GM18873 (cell line): ENCODE measurements at regions not wholly inside any gene's neighbourhood (a gene's known extent, or its start where the extent isn't known, plus 50 kb on each side); places are given as distances from the start of the nearest gene placed in this dataset.
"Not testable (repeated sequence)": the region's sequence is repeated elsewhere in the genome, so short reads cannot be mapped to it uniquely, and the experiment has no call there.

Experiments
- ATAC-seq: cut with Tn5 transposase; IDR thresholded peaks from one replicate; pipeline ENCODE4 v1.9.1; 2021; ENCODE audit warnings: mild to moderate bottlenecking, moderate library complexity, moderate number of reproducible peaks; ENCODE audit not compliant: unreplicated experiment, low FRiP score

- ATAC-seq, result no peak
Observed at GRCh38 chr10:17538941-17539340, 78.2 kb downstream of the HACD1 start.

DNA sequence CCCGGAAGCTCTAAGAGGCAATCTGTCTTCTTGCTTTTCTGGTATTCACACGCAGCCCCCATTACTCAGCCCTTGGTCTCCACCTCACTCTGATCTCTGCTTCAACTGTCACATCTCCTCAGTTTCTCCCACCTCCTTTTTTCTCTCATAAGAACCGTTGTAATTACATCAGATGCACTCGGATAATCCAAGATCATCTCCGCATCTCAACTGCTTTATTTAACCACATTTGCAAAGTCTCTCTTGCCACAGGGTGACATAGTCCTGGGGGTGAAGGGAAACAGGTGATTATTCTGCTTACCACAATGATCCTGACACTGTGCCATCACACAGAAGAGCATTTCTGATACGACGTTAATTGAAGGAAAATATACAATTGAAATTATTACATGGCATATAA lies 79.9 kb downstream of the HACD1 start:
- no peak for ATAC-seq

GRCh38 chr10:17536221-17536620 lies 81.0 kb downstream of the HACD1 start:
- ATAC-seq, result no peak

DNA sequence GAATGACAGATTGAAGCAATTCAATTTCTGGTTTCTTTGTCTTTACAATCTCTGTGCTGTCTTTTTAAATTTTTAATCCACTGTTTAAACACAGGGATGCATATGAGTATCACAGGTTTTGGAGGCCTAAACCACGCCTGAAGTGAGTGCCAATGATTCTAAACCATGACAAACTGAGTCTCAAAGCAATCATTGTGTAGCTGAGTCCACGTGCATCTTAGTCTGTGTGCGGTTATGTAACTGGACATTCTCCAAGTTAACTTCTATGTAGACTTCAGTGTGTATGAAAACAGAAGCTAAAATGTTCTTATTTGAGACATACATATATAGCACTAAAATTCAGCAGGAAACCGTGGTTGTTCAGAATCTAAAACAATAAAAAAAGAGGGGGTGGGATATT lies 79.3 kb upstream of the ST8SIA6 start:
- no peak for ATAC-seq

DNA sequence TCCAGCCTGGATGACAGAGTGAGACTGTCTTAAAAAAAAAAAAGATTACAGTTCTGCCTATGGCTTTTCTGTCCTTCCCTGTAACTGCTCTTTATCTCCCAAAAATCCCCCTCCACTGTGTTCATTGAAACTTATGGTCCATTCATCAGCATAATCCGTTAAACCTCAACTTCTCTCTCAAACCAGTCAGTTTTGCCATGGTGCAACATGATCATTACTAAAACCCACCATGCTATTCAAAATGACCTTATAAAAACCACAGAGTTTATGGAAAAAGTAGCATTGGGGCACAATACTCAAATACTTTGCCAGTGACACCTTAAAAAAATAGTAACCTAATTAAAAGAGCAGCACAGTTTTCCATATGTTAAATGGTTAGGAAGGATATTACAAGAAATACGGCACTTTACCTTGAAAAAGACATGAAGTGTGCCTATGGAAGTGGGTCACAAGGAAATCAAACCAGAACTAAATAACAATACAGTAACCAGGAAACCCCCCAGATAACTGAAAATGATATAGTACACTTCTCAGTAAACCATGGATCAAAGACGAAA lies 74.0 kb upstream of the ST8SIA6 start:
- no peak for ATAC-seq

DNA sequence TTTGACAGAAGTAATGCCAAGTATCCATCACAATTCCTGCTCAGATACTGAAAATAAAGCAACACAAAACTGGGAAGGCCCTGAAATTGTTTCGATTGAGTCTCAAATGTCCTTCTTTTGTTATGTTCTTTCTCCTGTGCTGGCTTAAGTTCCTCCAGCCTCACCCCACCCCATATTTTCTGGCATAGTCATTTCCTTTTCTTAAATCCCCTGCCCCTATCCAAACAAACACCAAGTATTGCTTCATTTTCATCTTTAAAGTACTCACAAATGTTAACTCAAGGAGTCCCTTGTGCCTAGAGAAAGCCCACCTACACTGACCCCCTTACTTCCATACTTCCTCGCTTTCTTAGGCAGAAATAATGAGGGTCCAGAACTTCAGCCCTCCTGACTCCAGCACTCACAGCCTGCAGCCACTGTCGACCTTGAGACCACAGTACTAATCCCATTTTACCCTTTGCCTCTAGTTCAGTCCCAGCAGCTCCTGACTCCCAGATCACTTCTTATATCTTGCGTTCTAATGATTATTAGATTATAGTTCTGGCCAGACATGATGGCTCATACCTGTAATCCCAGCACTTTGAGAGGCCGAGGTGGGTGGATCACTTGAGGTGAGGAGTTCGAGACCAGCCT lies 73.2 kb upstream of the ST8SIA6 start:
- ATAC-seq, result no peak

GRCh38 chr10:17526571-17526970 lies 72.2 kb upstream of the ST8SIA6 start:
- ATAC-seq, result not testable (repeated sequence)

- ATAC-seq, result no peak
Observed at GRCh38 chr10:17523917-17524316, 69.5 kb upstream of the ST8SIA6 start.

DNA sequence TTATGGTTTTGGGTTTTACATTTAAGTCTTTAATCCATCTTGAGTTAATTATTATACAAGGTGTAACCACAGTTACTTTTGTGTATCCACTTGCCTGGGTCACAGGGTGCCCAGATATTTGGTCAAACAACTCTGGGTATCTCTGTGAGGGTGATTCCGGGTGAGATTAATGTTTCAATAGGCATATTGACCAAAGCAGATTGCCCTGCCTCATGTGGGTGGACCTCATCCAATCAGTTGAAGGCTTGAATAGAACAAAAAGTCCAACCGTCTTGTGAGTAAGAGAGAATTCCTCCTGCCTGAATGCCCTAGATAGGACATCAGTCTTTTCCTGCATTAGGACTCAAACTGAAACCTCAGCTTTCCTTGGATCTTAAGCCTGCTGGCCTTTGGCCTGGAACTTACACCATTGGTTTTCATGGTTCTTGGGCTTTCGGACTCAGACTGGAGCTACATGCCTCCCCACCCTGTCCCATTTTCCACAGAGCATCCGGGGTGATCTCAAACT lies 68.9 kb upstream of the ST8SIA6 start:
- no peak for ATAC-seq

DNA sequence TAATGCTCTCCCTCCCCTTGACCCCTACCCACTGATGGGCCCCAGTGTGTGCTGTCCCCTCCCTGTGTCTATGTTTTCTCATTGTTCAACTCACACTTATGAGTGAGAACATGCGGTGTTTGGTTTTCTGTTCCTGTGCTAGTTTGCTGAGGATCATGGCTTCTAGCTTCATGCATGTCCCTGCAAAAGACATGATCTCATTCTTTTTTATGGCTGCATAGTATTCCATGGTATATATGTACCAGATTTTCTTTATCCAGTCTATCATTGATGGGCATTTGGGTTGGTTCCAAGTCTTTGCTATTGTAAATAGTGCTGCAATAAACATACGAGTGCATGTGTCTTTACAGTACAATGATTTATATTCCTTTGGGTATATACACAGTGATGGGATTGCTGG lies 67.9 kb upstream of the ST8SIA6 start:
- not testable (repeated sequence) for ATAC-seq

DNA sequence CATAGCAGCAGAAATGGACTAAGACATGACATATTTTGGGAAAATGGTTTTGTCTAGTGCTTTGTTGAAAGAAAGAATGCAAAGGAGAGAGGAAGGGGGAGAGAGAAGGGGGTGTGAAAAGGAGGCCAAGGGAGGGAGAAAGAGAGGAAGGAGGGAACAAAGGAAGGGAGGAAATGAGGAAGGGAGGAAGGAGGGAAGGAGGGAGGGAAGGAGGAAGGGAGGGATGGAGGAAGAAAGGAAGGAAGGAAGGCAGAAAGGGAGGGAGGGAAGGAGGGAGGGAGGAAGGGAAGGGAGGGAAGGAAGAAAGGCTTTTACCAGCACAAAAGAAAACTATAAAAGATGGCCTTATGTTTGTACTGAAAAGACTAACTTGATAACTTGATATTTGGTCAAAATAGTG lies 65.1 kb upstream of the ST8SIA6 start:
- ATAC-seq, result no peak

- ATAC-seq, result no peak
Observed at GRCh38 chr10:17518338-17518737, 63.9 kb upstream of the ST8SIA6 start.

DNA sequence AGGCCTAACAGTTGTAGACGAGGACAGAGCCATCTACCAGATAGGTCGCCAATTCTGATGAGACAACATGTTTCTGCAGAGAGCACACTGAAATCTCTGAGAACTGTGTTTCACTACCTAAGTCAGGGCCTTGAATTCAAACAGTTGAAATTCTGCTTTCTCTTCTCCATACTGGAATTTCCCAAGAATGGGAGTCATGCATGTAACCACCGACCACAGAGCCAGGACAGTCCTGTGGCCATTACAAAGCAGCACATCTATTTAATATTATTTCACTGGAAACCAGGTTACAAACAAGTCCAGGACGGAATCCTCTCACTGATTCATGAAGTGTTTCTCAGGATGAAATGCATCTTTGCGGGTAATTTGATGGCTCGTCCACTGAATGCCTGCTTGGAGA lies 62.0 kb upstream of the ST8SIA6 start:
- no peak for ATAC-seq

GRCh38 chr10:17512341-17513001 lies 58.1 kb upstream of the ST8SIA6 start:
- no peak for ATAC-seq

GRCh38 chr10:17510242-17510908 lies 56.0 kb upstream of the ST8SIA6 start:
- peak; percentile 44 for ATAC-seq

- no peak for ATAC-seq
Observed at GRCh38 chr10:17507538-17507937, 53.1 kb upstream of the ST8SIA6 start.

DNA sequence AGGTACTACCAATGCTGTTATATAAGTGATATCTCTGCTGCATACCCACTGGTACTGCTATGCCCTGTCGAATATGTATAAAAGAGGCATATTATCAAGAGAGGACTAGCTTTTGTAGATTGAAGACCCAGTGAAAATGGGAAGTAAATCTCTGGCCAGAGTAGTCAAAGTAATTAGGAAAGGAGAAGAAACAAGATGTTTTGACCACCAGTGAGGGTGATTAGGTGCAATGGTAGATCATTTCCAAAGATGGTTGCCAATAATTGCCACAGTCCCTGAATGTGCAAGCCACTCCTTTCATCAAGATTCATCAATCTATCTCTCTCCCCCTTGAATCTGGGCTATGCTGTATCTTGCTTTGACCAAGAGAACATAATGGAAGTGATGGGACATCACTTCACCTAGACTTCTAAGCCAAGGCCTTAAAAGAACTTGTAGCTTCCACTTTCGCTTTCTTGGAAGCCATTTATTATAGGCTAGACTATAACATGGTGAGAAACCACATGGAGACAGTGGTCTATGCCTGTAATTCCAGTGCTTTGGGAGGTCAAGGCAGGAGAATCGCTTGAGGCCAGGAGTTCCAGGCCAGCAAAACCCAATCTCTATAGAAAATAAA lies 52.6 kb upstream of the ST8SIA6 start:
- ATAC-seq, result no peak

DNA sequence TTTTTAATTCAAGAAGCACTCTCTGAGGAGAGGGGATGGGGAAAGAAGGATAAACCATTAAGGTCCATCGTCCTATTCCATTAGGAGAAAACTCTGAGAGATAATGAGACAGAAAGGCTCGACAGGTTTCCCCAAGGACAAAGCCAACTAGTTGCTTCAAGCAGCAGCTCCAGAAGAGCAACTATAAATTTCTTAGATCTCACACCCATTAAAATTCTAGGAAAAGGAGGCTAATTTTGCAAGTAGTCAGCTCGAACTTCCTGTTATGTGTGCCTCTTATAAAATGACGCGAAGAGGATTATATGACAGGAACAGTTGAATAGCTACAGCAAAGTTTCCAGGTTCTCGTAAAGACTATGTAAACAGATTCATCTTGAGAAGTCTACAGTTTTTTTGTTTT lies 52.0 kb upstream of the ST8SIA6 start:
- ATAC-seq, result no peak

- no peak for ATAC-seq
Observed at GRCh38 chr10:17504547-17505245, 50.3 kb upstream of the ST8SIA6 start.
